ENCODE measurements at regions not wholly inside any gene's neighbourhood (a gene's known extent, or its start where the extent isn't known, plus 50 kb on each side); places are given as distances from the start of the nearest gene placed in this dataset.
"Not testable (repeated sequence)": the region's sequence is repeated elsewhere in the genome, so short reads cannot be mapped to it uniquely, and the experiment has no call there.

- peaks cover 0 to 4% (median 0%) of the 10 kb centered on the region in 5 donors for H3K4me1 ChIP-seq (ENCODE audit: control insufficient read depth in 5 of 5, insufficient read depth in 5 of 5, low read length in 5 of 5)
- H3K27ac ChIP-seq (ENCODE audit: low read depth, low read length) = no peak overlapping the region
- no peak overlapping the region for H3K4me3 ChIP-seq (ENCODE audit: low read depth in 1 of 5, low read length in 5 of 5)
- H3K9ac ChIP-seq (ENCODE audit: low read length in 5 of 5) = no peak overlapping the region
- H3K27me3 ChIP-seq (ENCODE audit: control insufficient read depth in 5 of 5, insufficient read depth in 4 of 5, low read length in 5 of 5) = no peaks in the 10 kb centered on the region
- peaks cover 0 to 4% (median 0%) of the 10 kb centered on the region in 5 donors for H3K36me3 ChIP-seq (ENCODE audit: control insufficient read depth in 5 of 5, insufficient read depth in 5 of 5, low read length in 5 of 5)
- no peaks in the 10 kb centered on the region for H3K9me3 ChIP-seq (ENCODE audit: control insufficient read depth in 5 of 5, low read length in 5 of 5)
Measured at GRCh38 chr7:29636009-29636351, 72.3 kb downstream of the PRR15 start.

GRCh38 chr7:29637374-29637773 is 73.7 kb downstream of the PRR15 start:
- peaks cover 0 to 4% (median 0%) of the 10 kb centered on the region in 5 donors for H3K36me3 ChIP-seq (ENCODE audit: control insufficient read depth in 5 of 5, insufficient read depth in 5 of 5, low read length in 5 of 5)
- H3K9me3 ChIP-seq (ENCODE audit: control insufficient read depth in 5 of 5, low read length in 5 of 5) = no peaks in the 10 kb centered on the region
- no peak overlapping the region for H3K27ac ChIP-seq (ENCODE audit: low read depth, low read length)
- no peak overlapping the region for H3K4me3 ChIP-seq (ENCODE audit: low read depth in 1 of 5, low read length in 5 of 5)
- no peaks in the 10 kb centered on the region for H3K27me3 ChIP-seq (ENCODE audit: control insufficient read depth in 5 of 5, insufficient read depth in 4 of 5, low read length in 5 of 5)
- H3K4me1 ChIP-seq (ENCODE audit: control insufficient read depth in 5 of 5, insufficient read depth in 5 of 5, low read length in 5 of 5) = peaks cover 0 to 4% (median 0%) of the 10 kb centered on the region in 5 donors
- no peak overlapping the region for H3K9ac ChIP-seq (ENCODE audit: low read length in 5 of 5)

DNA sequence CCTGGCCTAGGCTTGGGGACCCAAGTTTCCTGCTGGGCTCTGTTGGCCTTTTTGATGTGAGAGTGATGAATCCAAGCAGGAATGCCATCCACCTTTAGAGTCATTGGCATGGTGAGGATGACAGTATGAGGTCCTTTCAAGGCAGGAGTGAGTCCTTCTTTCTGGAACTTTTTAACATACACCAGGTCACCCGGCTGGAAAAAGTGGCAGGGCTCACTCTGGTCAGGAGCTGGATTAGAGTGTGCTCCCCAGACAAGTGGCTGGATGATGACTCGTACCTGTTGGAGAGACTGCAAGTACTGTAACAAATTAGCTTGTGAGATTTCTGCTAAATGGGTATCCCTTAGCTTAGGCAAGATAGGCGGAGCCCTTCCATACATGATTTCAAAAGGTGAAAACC is 75.2 kb downstream of the PRR15 start:
- H3K36me3 ChIP-seq (ENCODE audit: control insufficient read depth in 5 of 5, insufficient read depth in 5 of 5, low read length in 5 of 5); H3K9ac ChIP-seq (ENCODE audit: low read length in 5 of 5); H3K4me3 ChIP-seq (ENCODE audit: low read depth in 1 of 5, low read length in 5 of 5); H3K9me3 ChIP-seq (ENCODE audit: control insufficient read depth in 5 of 5, low read length in 5 of 5); H3K27ac ChIP-seq (ENCODE audit: low read depth, low read length); H3K27me3 ChIP-seq (ENCODE audit: control insufficient read depth in 5 of 5, insufficient read depth in 4 of 5, low read length in 5 of 5); H3K4me1 ChIP-seq (ENCODE audit: control insufficient read depth in 5 of 5, insufficient read depth in 5 of 5, low read length in 5 of 5): not testable (repeated sequence)

- H3K36me3 ChIP-seq (ENCODE audit: control insufficient read depth in 5 of 5, insufficient read depth in 5 of 5, low read length in 5 of 5) = peaks cover 0 to 4% (median 0%) of the 10 kb centered on the region in 5 donors
- H3K27ac ChIP-seq (ENCODE audit: low read depth, low read length) = no peak overlapping the region
- no peaks in the 10 kb centered on the region for H3K27me3 ChIP-seq (ENCODE audit: control insufficient read depth in 5 of 5, insufficient read depth in 4 of 5, low read length in 5 of 5)
- no peak overlapping the region for H3K4me3 ChIP-seq (ENCODE audit: low read depth in 1 of 5, low read length in 5 of 5)
- no peaks in the 10 kb centered on the region for H3K9me3 ChIP-seq (ENCODE audit: control insufficient read depth in 5 of 5, low read length in 5 of 5)
- no peak overlapping the region for H3K9ac ChIP-seq (ENCODE audit: low read length in 5 of 5)
- H3K4me1 ChIP-seq (ENCODE audit: control insufficient read depth in 5 of 5, insufficient read depth in 5 of 5, low read length in 5 of 5) = peaks cover 0 to 4% (median 0%) of the 10 kb centered on the region in 5 donors
Measured at GRCh38 chr7:29639386-29639785, 75.8 kb downstream of the PRR15 start.

DNA sequence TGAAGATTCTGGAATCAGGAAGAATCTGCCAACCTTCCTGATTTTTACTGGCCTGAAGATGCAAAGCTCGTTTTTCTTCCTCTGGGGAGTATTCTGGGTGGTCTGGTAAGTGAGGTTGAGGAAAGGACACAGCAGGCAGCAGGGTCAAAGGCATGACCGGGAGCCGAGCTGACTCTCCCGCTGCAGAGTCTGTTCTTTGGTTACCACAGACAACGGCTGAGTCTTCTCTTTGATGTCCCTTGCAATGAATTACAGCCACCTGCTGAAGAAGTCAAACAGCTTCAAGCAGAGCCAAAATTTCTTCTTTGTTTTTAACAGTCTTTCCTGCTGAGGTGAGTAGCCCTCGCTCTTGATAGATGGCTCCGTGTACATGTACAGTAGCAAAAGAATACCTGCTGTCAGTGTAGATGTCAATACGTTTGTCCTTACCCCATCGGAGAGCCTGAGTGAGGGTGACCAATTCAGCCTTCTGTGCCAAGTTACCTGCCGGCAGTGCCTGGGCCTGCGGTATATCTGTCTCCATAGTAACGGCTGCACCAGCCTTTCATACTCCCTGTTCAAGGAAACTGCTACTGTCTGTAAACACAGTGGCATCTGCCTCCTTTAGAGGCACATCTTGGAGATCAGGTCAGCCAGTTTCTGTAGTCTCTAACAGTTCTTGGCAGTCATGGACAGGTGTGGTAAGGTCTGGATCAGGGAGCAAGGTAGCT is 76.4 kb downstream of the PRR15 start:
- Histone ChIP-seq H3K4me1 (ENCODE audit: control insufficient read depth in 5 of 5, insufficient read depth in 5 of 5, low read length in 5 of 5) (peaks cover 0 to 4% (median 0%) of the 10 kb centered on the region in 5 donors), H3K36me3 (ENCODE audit: control insufficient read depth in 5 of 5, insufficient read depth in 5 of 5, low read length in 5 of 5) (peaks cover 0 to 4% (median 0%) of the 10 kb centered on the region in 5 donors), H3K9ac (ENCODE audit: low read length in 5 of 5) (no peak overlapping the region), H3K27me3 (ENCODE audit: control insufficient read depth in 5 of 5, insufficient read depth in 4 of 5, low read length in 5 of 5) (no peaks in the 10 kb centered on the region), H3K27ac (ENCODE audit: low read depth, low read length) (no peak overlapping the region), H3K4me3 (ENCODE audit: low read depth in 1 of 5, low read length in 5 of 5) (no peak overlapping the region), H3K9me3 (ENCODE audit: control insufficient read depth in 5 of 5, low read length in 5 of 5) (no peaks in the 10 kb centered on the region)

GRCh38 chr7:29641651-29642050 is 78.0 kb downstream of the PRR15 start:
- Histone ChIP-seq H3K4me3 (ENCODE audit: low read depth in 1 of 5, low read length in 5 of 5) (no peak overlapping the region), H3K9me3 (ENCODE audit: control insufficient read depth in 5 of 5, low read length in 5 of 5) (no peaks in the 10 kb centered on the region), H3K9ac (ENCODE audit: low read length in 5 of 5) (no peak overlapping the region), H3K36me3 (ENCODE audit: control insufficient read depth in 5 of 5, insufficient read depth in 5 of 5, low read length in 5 of 5) (peaks cover 0 to 4% (median 0%) of the 10 kb centered on the region in 5 donors), H3K27ac (ENCODE audit: low read depth, low read length) (no peak overlapping the region), H3K4me1 (ENCODE audit: control insufficient read depth in 5 of 5, insufficient read depth in 5 of 5, low read length in 5 of 5) (peaks cover 0 to 4% (median 0%) of the 10 kb centered on the region in 5 donors), H3K27me3 (ENCODE audit: control insufficient read depth in 5 of 5, insufficient read depth in 4 of 5, low read length in 5 of 5) (no peaks in the 10 kb centered on the region)

- H3K27ac ChIP-seq (ENCODE audit: low read depth, low read length) = no peak overlapping the region
- no peak overlapping the region for H3K9ac ChIP-seq (ENCODE audit: low read length in 5 of 5)
- H3K9me3 ChIP-seq (ENCODE audit: control insufficient read depth in 5 of 5, low read length in 5 of 5) = no peaks in the 10 kb centered on the region
- H3K27me3 ChIP-seq (ENCODE audit: control insufficient read depth in 5 of 5, insufficient read depth in 4 of 5, low read length in 5 of 5) = no peaks in the 10 kb centered on the region
- H3K4me1 ChIP-seq (ENCODE audit: control insufficient read depth in 5 of 5, insufficient read depth in 5 of 5, low read length in 5 of 5) = peaks cover 0 to 4% (median 0%) of the 10 kb centered on the region in 5 donors
- H3K36me3 ChIP-seq (ENCODE audit: control insufficient read depth in 5 of 5, insufficient read depth in 5 of 5, low read length in 5 of 5) = peaks cover 0 to 4% (median 0%) of the 10 kb centered on the region in 5 donors
- H3K4me3 ChIP-seq (ENCODE audit: low read depth in 1 of 5, low read length in 5 of 5) = no peak overlapping the region
Measured at GRCh38 chr7:29642494-29643155, 79.0 kb downstream of the PRR15 start.

DNA sequence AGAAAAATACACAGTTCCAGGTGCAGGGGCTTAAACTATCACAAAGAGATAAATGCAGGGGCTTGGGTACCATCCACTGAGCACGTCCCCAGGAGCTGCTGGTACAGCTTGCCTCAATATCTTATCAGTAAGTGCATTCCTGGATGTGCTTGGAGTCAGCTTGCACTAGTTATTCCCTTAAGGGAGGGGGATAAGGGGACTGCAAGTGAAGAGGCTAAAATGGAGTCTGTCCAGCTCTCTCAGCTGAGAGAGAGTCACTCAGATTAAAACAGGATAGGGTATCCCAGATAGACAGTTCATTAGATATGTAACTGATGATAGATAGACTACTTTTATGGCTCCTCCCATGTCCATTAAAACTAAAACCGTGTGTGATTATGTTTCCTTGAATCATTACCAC is 82.5 kb downstream of the PRR15 start:
- H3K9me3 ChIP-seq (ENCODE audit: control insufficient read depth in 5 of 5, low read length in 5 of 5); H3K27ac ChIP-seq (ENCODE audit: low read depth, low read length); H3K36me3 ChIP-seq (ENCODE audit: control insufficient read depth in 5 of 5, insufficient read depth in 5 of 5, low read length in 5 of 5); H3K4me3 ChIP-seq (ENCODE audit: low read depth in 1 of 5, low read length in 5 of 5); H3K27me3 ChIP-seq (ENCODE audit: control insufficient read depth in 5 of 5, insufficient read depth in 4 of 5, low read length in 5 of 5); H3K9ac ChIP-seq (ENCODE audit: low read length in 5 of 5); H3K4me1 ChIP-seq (ENCODE audit: control insufficient read depth in 5 of 5, insufficient read depth in 5 of 5, low read length in 5 of 5): not testable (repeated sequence)

DNA sequence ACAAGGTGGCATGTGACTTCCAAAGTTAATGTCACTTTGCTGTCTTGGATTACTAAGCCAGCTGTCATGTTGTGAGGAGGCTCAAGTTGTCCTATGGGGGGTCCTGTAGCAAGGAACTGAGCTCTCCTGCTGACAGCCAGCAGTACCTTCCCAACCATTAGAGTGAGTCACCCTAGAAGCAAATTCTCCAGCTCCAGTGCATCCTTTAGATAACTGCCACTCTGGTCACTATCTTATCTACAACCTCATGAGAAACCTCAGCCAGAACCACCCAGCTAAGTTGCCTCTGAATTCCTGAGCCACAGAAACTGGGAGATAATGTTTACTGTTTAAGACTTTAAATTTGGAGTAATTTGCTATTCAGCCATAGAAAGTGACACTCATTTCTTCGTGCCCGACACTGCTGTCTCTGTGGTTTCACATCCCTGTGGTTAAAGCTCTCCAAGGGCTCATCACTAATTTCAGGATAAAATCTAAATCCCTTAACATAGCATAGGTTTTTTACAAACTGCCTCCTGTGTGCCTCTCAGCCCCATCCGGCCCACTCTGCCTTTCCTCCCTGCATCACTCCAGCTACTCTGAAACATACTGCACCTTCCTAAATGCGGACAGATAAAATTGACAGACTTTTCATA is 83.5 kb downstream of the PRR15 start:
- H3K36me3 ChIP-seq (ENCODE audit: control insufficient read depth in 5 of 5, insufficient read depth in 5 of 5, low read length in 5 of 5) = peaks cover 0 to 8% (median 4%) of the 10 kb centered on the region in 5 donors
- no peak overlapping the region for H3K4me3 ChIP-seq (ENCODE audit: low read depth in 1 of 5, low read length in 5 of 5)
- no peaks in the 10 kb centered on the region for H3K27me3 ChIP-seq (ENCODE audit: control insufficient read depth in 5 of 5, insufficient read depth in 4 of 5, low read length in 5 of 5)
- H3K27ac ChIP-seq (ENCODE audit: low read depth, low read length) = no peak overlapping the region
- H3K9me3 ChIP-seq (ENCODE audit: control insufficient read depth in 5 of 5, low read length in 5 of 5) = no peaks in the 10 kb centered on the region
- H3K9ac ChIP-seq (ENCODE audit: low read length in 5 of 5) = no peak overlapping the region
- no peaks in the 10 kb centered on the region for H3K4me1 ChIP-seq (ENCODE audit: control insufficient read depth in 5 of 5, insufficient read depth in 5 of 5, low read length in 5 of 5)

GRCh38 chr7:29647691-29648210 is 84.1 kb downstream of the PRR15 start:
- not testable (repeated sequence) for H3K9me3 ChIP-seq (ENCODE audit: control insufficient read depth in 5 of 5, low read length in 5 of 5); H3K4me1 ChIP-seq (ENCODE audit: control insufficient read depth in 5 of 5, insufficient read depth in 5 of 5, low read length in 5 of 5); H3K9ac ChIP-seq (ENCODE audit: low read length in 5 of 5); H3K27ac ChIP-seq (ENCODE audit: low read depth, low read length); H3K27me3 ChIP-seq (ENCODE audit: control insufficient read depth in 5 of 5, insufficient read depth in 4 of 5, low read length in 5 of 5); H3K36me3 ChIP-seq (ENCODE audit: control insufficient read depth in 5 of 5, insufficient read depth in 5 of 5, low read length in 5 of 5); H3K4me3 ChIP-seq (ENCODE audit: low read depth in 1 of 5, low read length in 5 of 5)
